ENCODE measurements at regions not wholly inside any gene's neighbourhood (a gene's known extent, or its start where the extent isn't known, plus 50 kb on each side); places are given as distances from the start of the nearest gene placed in this dataset.

GRCh38 chr12:15272376-15272775, 49.9 kb upstream of the PTPRO start:
- no peaks in the 10 kb centered on the region for H3K9me3 ChIP-seq (ENCODE audit: control insufficient read depth in 2 of 3, low read length in 3 of 3)
- H3K4me1 ChIP-seq (ENCODE audit: control insufficient read depth in 2 of 2, insufficient read depth in 2 of 2, low read length in 2 of 2) = no peaks in the 10 kb centered on the region
- Mint-ChIP-seq H3K9me3 (no peaks in the 10 kb centered on the region), H3K4me3 (no peak overlapping the region), H3K4me1 (no peaks in the 10 kb centered on the region), H3K27ac (no peak overlapping the region), H3K36me3 (no peaks in the 10 kb centered on the region), H3K27me3 (peaks cover 2 to 14% (median 11%) of the 10 kb centered on the region in 5 donors)
- ATAC-seq (no peak), DNase-seq (no peak)
- no peak overlapping the region for H3K27ac ChIP-seq (ENCODE audit: low read depth, low read length)
- H3K36me3 ChIP-seq (ENCODE audit: control insufficient read depth in 2 of 3, insufficient read depth in 3 of 3, low read length in 3 of 3) = no peaks in the 10 kb centered on the region
- CTCF ChIA-PET = interaction anchor here (1.0 to 1.4 kb wide), 3 partner anchors 8 to 549 kb away, joined by 3 read pairs; no protein-coding TSS in a partner anchor
- no peak overlapping the region for H3K4me3 ChIP-seq (ENCODE audit: low read length)
- intact Hi-C loops (cut with micrococcal nuclease) = no loop called here
- POLR2A ChIA-PET = interaction anchor here (0.5 kb wide), 1 partner anchor 1043 kb away, joined by 3 read pairs; no protein-coding TSS in a partner anchor
- H3K27me3 ChIP-seq (ENCODE audit: control insufficient read depth in 2 of 2, insufficient read depth in 2 of 2, low read length in 2 of 2) = no peaks in the 10 kb centered on the region
